Ovary (tissue), 7 donors: ENCODE measurements at regions not wholly inside any gene's neighbourhood (a gene's known extent, or its start where the extent isn't known, plus 50 kb on each side); places are given as distances from the start of the nearest gene placed in this dataset.

ENCODE experiments used
- DNase-seq, 5 donors: peaks; one replicate each; pipeline ENCODE4 v3.0.0-alpha.2; 2019 to 2020
- H3K27ac ChIP-seq, 2 donors: fragments of 200-600 bp; one replicate each; pipeline versions ENCODE4 v1.5.1 to v1.8.0; 2019 to 2022
- H3K27me3 ChIP-seq: fragments of 200-600 bp; one replicate; pipeline ENCODE4 v1.8.0; 2022
- H3K36me3 ChIP-seq: fragments of 200-600 bp; sonication (generic); one replicate; pipeline ENCODE4 v1.5.1; 2019
- H3K4me1 ChIP-seq: one replicate; pipeline ENCODE4 v1.8.1; 2013; ENCODE audit warnings: mild to moderate bottlenecking, moderate library complexity; ENCODE audit not compliant: insufficient read depth
- H3K4me3 ChIP-seq: fragments of 200-600 bp; sonication (generic); one replicate; pipeline ENCODE4 v1.5.1; 2017
- H3K9me3 ChIP-seq, 2 donors: fragments of 200-600 bp in 1 of 2; sonication (generic) in 1 of 2; one replicate each; pipeline versions ENCODE4 v1.5.1 to v1.8.1; 2013 to 2019; ENCODE audit warnings: mild to moderate bottlenecking in 1 of 2, moderate library complexity in 1 of 2
- EP300 ChIP-seq: sonication (generic); formaldehyde crosslinking; IDR thresholded peaks from one replicate; pipeline ENCODE4 v1.6.1; 2017; ENCODE audit warnings: antibody characterized with exemption
- POLR2A ChIP-seq: fragments of 450-650 bp; IDR thresholded peaks from one replicate; pipeline ENCODE4 v1.6.1; 2017; ENCODE audit warnings: antibody characterized with exemption, mild to moderate bottlenecking, moderate library complexity
- WGBS, 3 donors: extraction: QIAGEN DNeasy Blood & Tissue Kit in 1 of 3; methylation state at CpG; one replicate each; pipeline versions ENCODE4 v1.1.5 to v1.1.7; 2013 to 2017; 5-methylcytosine and 5-hydroxymethylcytosine counted together
- intact Hi-C, 4 donors: fragments of 100-400 bp; cut with DNase I; formaldehyde crosslinking; loops; one replicate each; pipeline versions ENCODE4 v1.11.0 to v1.15.1; 2022 to 2023
- TF ChIP-seq, protein P1 (sequence below), 3 donors: fragments of 450-650 bp in 2 of 3; fragments of 200-600 bp in 1 of 3; IDR thresholded peaks; one replicate each; pipeline versions ENCODE4 v1.5.1 to v1.8.0; 2016 to 2022; ENCODE audit warnings: antibody characterized with exemption in 3 of 3, mild to moderate bottlenecking in 1 of 3
- donor health status: DM: no; HTN: no; CAD: no; lungs with moderate emphysema.
- donor health status: DM: no; HTN: no; CAD: no.
- donor health status: Bipolar disorder and iron deficiency.
- donor health status: DM: no; HTN: no; CAD: no.
- donor health status: DM: yes; HTN: yes; CAD: no.

- H3K4me1 ChIP-seq = no peaks in the 10 kb centered on the region
- no peaks in the 10 kb centered on the region for H3K27me3 ChIP-seq
- no peak overlapping the region for H3K27ac ChIP-seq
- 78 to 92% (median 85%) methylated on average over 3 of the region's 3 CpGs for WGBS, 3 donors
- no peak for TF ChIP-seq EP300
- TF ChIP-seq, protein P1, sequence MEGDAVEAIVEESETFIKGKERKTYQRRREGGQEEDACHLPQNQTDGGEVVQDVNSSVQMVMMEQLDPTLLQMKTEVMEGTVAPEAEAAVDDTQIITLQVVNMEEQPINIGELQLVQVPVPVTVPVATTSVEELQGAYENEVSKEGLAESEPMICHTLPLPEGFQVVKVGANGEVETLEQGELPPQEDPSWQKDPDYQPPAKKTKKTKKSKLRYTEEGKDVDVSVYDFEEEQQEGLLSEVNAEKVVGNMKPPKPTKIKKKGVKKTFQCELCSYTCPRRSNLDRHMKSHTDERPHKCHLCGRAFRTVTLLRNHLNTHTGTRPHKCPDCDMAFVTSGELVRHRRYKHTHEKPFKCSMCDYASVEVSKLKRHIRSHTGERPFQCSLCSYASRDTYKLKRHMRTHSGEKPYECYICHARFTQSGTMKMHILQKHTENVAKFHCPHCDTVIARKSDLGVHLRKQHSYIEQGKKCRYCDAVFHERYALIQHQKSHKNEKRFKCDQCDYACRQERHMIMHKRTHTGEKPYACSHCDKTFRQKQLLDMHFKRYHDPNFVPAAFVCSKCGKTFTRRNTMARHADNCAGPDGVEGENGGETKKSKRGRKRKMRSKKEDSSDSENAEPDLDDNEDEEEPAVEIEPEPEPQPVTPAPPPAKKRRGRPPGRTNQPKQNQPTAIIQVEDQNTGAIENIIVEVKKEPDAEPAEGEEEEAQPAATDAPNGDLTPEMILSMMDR (IDR thresholded peaks at IDR 0.05) = no peak
- TF ChIP-seq POLR2A = no peak
- H3K9me3 ChIP-seq = no peaks in the 10 kb centered on the region
- no peak for DNase-seq
- no peaks in the 10 kb centered on the region for H3K36me3 ChIP-seq
- no peak overlapping the region for H3K4me3 ChIP-seq
- intact Hi-C loops = no loop called here
These were observed 905.0 kb upstream of the RBFOX1 start for GRCh38 chr16:6427621-6428020.

DNA sequence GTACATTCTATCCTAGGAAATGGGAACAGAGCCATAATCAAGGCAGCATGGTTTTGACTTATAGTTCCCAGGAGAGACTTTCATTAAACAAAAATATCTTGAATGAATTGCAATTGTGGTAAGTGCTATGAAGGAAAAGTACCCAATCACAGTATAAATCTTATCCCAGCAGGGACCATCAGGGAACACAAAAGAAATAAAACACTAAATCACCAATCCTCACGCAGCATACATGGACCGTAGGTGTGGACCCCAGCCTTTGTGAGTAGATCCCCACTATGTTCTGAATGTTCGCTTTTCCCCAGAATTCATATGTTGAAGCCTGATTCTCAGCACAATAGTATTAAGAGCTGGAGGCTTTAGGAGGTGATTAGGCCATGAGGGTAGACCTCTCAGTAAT, 925.0 kb upstream of the RBFOX1 start:
- Histone ChIP-seq H3K27me3 (no peaks in the 10 kb centered on the region), H3K9me3 (no peaks in the 10 kb centered on the region), H3K27ac (no peak overlapping the region), H3K36me3 (no peaks in the 10 kb centered on the region), H3K4me3 (no peak overlapping the region), H3K4me1 (no peaks in the 10 kb centered on the region)
- whole genome bisulfite sequencing, 3 donors = 87 to 88% (median 88%) methylated on average over 3 of the region's 3 CpGs
- no peak for TF ChIP-seq EP300
- no peak for TF ChIP-seq POLR2A
- TF ChIP-seq, protein P1 (IDR thresholded peaks at IDR 0.05) = no peak
- intact Hi-C loops = no loop called here
- DNase-seq = no peak

GRCh38 chr16:6406028-6406427, 926.6 kb upstream of the RBFOX1 start:
- DNase-seq = no peak
- intact Hi-C loops = no loop called here
- 68 to 72% (median 71%) methylated on average over 1 of the region's 1 CpG for WGBS, 3 donors
- Histone ChIP-seq H3K27ac (no peak overlapping the region), H3K4me1 (no peaks in the 10 kb centered on the region), H3K27me3 (no peaks in the 10 kb centered on the region), H3K9me3 (no peaks in the 10 kb centered on the region), H3K36me3 (no peaks in the 10 kb centered on the region), H3K4me3 (no peak overlapping the region)
- TF ChIP-seq EP300 = no peak
- TF ChIP-seq POLR2A = no peak
- TF ChIP-seq, protein P1 (IDR thresholded peaks at IDR 0.05) = no peak

- Histone ChIP-seq H3K36me3 (no peaks in the 10 kb centered on the region), H3K4me3 (no peak overlapping the region), H3K9me3 (no peaks in the 10 kb centered on the region), H3K4me1 (no peaks in the 10 kb centered on the region), H3K27ac (no peak overlapping the region), H3K27me3 (no peaks in the 10 kb centered on the region)
- no peak for TF ChIP-seq EP300
- TF ChIP-seq, protein P1 (IDR thresholded peaks at IDR 0.05) = no peak
- TF ChIP-seq POLR2A = no peak
- intact Hi-C loops = no loop called here
- no peak for DNase-seq
- 76 to 82% (median 82%) methylated on average over 3 of the region's 3 CpGs for WGBS, 3 donors
These were observed 949.7 kb upstream of the RBFOX1 start for GRCh38 chr16:6382924-6383459.
